ENCODE measurements at regions not wholly inside any gene's neighbourhood (a gene's known extent, or its start where the extent isn't known, plus 50 kb on each side); places are given as distances from the start of the nearest gene placed in this dataset.

- no peak for DNase-seq (ENCODE audit: low spot score)
Observed at GRCh38 chr14:46788994-46789393, 137.4 kb upstream of the RPL10L start.

GRCh38 chr14:46782281-46782680, 130.7 kb upstream of the RPL10L start:
- DNase-seq (ENCODE audit: low spot score) = no peak

- DNase-seq (ENCODE audit: low spot score) = no peak
Observed at GRCh38 chr14:46769292-46769691, 117.7 kb upstream of the RPL10L start.

- no peak for DNase-seq (ENCODE audit: low spot score)
Observed at GRCh38 chr14:46747001-46747652, 95.5 kb upstream of the RPL10L start.

- DNase-seq (ENCODE audit: low spot score) = no peak
Observed at GRCh38 chr14:46734286-46734685, 82.7 kb upstream of the RPL10L start.

- peak; percentile 26 for DNase-seq (ENCODE audit: low spot score)
Observed at GRCh38 chr14:46717211-46717610, 65.6 kb upstream of the RPL10L start.
